CD4-positive, alpha-beta T cell treated with Interleukin-6 for 4 hours (primary cell): ENCODE measurements at regions not wholly inside any gene's neighbourhood (a gene's known extent, or its start where the extent isn't known, plus 50 kb on each side); places are given as distances from the start of the nearest gene placed in this dataset.

Experiments used
- DNase-seq: peaks from one replicate; pipeline ENCODE4 v3.0.0-alpha.2; 2020; ENCODE audit warnings: mixed read lengths

GRCh38 chr7:28296571-28297483 lies 115.5 kb upstream of the CREB5 start:
- peak; percentile 68 for DNase-seq

- no peak for DNase-seq
Observed at GRCh38 chr7:28297801-28298459, 114.4 kb upstream of the CREB5 start.

GRCh38 chr7:28298870-28299518 lies 113.3 kb upstream of the CREB5 start:
- DNase-seq: no peak

- DNase-seq: no peak
Observed at GRCh38 chr7:28299556-28299955, 112.8 kb upstream of the CREB5 start.

- DNase-seq: no peak
Observed at GRCh38 chr7:28300488-28300887, 111.8 kb upstream of the CREB5 start.

GRCh38 chr7:28301148-28301641 lies 111.1 kb upstream of the CREB5 start:
- no peak for DNase-seq

GRCh38 chr7:28304290-28304689 lies 108.0 kb upstream of the CREB5 start:
- DNase-seq: no peak

GRCh38 chr7:28309704-28310459 lies 102.4 kb upstream of the CREB5 start:
- DNase-seq: no peak

GRCh38 chr7:28310460-28310848 lies 101.9 kb upstream of the CREB5 start:
- no peak for DNase-seq

- DNase-seq: no peak
Observed at GRCh38 chr7:28311670-28312069, 100.6 kb upstream of the CREB5 start.

- DNase-seq: no peak
Observed at GRCh38 chr7:28312948-28313347, 99.4 kb upstream of the CREB5 start.

- DNase-seq: no peak
Observed at GRCh38 chr7:28314841-28315240, 97.5 kb upstream of the CREB5 start.

GRCh38 chr7:28315565-28316410 lies 96.5 kb upstream of the CREB5 start:
- no peak for DNase-seq

GRCh38 chr7:28316489-28316888 lies 95.8 kb upstream of the CREB5 start:
- DNase-seq: no peak

- DNase-seq: no peak
Observed at GRCh38 chr7:28318101-28318762, 94.1 kb upstream of the CREB5 start.

- no peak for DNase-seq
Observed at GRCh38 chr7:28323833-28324232, 88.5 kb upstream of the CREB5 start.

- no peak for DNase-seq
Observed at GRCh38 chr7:28328146-28328545, 84.2 kb upstream of the CREB5 start.

- no peak for DNase-seq
Observed at GRCh38 chr7:28328822-28329660, 83.3 kb upstream of the CREB5 start.

GRCh38 chr7:28329661-28330363 lies 82.5 kb upstream of the CREB5 start:
- DNase-seq: peak; percentile 13
